GM18526 (cell line): ENCODE measurements at regions not wholly inside any gene's neighbourhood (a gene's known extent, or its start where the extent isn't known, plus 50 kb on each side); places are given as distances from the start of the nearest gene placed in this dataset.

ENCODE experiments used
- POLR2A ChIP-seq: IDR thresholded peaks from 3 replicates; pipeline ENCODE4 v1.6.1; 2011; ENCODE audit not compliant: insufficient read length; ENCODE audit errors: extremely low read depth

DNA sequence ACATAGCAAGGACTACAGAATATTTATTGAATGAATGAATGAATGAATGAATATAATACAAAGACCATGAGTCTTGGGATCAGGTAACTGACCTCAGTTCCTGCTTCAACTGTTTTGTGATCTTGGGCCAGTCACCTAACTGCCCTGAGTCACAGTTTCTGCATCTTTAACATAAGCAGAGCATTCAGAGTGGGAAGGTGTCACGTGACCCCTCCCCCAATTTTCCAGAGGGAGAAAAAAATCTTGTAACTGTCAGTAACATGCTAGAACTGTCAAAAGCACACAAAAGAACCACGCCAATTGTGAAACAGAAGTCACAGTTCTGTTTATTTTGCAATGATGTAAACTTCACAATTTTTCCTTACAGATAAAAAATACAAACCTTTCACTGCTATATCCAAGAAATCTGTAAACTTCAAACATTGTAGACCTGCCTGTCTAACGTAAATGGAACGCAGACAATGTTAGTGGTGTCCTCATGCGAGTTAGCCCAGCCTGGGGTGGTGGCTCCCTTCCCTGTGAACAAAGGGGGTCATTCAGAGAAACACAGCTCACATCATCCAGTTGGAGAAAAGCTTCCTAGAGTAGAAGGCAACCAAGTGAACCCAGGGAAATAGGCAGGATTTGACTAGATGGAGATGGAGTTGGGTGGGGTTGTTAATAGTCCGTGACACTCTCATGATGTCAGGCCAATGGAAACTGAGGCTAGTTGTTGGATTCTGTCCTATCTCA is 211.8 kb upstream of the ZC3H12A start:
- no peak for TF ChIP-seq POLR2A

DNA sequence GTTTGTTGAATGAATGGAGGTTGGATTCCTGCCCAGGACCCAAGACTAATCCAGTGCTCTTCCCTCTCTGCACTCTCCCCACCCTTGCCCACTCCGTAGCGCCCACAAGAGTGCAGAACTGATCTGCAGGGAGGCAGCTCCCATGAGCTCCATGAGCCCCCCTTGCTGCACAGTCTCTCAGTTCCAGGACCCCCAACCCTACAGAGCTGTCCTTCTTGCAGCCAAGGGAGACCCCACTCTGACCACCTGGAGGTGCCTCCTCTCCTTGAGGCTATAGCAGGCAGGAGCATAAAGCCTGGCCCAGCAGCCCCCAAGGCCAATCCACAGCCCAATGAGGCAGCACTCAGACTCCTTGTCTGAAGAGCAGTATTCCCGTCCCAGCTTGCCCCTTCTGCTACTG is 209.2 kb upstream of the ZC3H12A start:
- TF ChIP-seq POLR2A, result no peak

DNA sequence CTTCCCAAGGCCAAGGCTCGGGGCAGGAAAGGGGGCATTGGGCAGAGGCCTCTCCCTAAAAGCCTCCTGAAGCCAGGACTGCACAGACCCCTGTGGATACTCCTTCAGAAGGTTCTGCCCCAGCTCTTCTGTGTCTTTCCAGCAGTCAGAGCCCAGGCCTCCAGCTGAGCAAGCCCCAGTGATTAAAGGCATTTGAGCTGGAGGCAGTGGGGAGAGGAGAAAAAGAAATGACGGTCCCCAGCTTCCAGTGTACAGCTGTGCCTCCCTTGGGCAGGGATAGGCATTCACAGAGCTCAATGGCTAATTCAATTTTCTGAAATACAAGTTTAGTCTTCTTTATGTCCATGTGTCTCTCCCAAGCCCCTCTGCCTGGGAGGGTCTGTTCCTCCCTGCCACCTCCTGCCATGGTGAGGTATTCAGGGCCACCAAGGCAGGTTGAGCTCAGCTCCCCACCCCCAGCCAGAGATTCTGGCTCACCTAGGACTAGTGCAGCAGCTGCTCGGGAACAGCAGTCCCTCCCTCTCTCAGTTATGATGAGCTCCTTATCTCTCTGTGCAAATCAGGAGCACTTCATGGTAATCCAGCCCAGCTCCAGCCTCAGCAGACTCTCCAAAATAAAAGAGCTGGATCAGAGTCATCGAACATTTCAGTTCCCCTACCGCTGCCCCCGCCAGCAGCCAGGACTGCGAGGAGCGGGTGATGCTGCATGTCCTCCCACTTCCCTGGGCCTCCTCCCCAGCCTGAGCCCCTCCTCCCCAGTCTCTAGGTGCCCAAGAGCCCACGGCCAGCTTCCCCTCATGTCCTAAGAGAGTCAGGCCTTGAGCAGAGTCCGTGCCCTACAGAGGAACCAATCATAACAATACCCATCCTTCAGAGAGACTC is 208.4 kb upstream of the ZC3H12A start:
- TF ChIP-seq POLR2A, result no peak

DNA sequence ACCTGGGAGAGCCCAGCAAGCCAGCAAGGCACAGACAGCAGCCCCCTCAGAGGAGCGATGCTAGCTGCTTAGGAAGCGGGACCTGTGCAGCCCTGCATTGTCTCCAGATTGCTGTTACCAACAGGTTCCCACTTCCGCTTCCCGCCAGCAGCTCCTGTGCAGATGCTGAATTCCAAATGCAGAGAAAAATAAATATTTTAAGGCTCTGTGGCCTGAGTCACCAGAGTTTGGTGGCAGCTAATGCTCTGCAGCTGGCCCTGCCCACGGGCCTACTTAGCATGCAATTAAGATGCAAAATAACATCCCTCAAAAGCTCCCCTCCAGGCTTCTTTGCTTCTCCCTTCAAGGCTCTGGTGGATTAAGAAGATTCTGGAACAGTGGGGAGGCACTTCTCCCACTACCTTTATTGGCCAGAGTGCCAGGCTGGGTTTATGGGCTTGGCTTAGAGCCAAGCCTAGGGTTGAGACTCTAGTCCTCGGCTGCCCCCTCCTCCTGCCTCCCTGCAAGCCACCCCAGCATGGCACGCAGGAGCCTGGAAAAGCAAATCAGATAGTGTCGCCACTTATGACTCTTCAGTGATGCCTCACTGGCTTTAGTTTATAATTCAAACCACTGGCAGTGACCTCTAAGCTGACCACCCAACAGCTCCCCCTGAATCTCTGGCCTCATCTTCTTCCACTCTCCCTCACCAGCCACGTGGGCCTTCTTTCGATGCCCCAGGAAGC is 207.1 kb upstream of the ZC3H12A start:
- TF ChIP-seq POLR2A, result no peak

DNA sequence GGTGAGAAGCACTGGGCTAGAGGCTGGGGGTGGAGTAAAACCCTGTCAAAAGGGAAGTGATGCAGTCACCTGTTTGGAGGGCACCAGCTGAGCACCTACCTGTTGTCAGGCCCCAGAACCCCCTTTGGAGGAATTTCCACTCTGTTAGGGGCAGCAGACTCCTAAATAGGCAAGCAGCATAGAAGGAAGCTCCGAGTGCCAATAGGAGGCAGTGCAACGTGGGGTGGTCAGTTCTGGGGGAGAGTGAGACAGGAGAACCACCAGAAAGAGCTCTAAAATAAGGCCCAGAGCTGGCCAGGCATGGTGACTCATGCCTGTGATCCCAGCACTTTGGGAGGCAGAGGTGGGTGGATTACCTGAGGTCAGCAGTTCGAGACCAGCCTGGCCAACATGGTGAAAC is 203.7 kb upstream of the ZC3H12A start:
- TF ChIP-seq POLR2A, result no peak

DNA sequence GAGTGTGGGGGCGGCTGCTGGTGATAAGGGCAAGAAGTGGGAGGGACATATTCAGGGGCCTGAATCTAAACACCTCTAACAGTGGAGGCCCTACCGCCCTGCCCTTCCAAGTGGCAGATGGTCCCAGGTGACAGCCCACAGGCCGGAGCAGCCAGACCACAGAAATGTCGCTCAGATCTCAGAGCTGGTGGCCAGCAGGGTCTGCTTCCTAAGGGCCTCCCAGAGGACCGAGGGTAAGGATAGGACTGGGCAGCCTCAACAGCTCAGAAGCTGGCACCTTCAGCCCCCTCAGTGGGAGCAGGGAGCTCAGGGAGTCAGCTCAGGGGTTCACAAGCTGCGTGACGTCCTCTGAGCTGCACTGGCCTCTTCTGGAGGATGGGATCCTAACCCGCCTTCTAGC is 201.8 kb upstream of the ZC3H12A start:
- no peak for TF ChIP-seq POLR2A

DNA sequence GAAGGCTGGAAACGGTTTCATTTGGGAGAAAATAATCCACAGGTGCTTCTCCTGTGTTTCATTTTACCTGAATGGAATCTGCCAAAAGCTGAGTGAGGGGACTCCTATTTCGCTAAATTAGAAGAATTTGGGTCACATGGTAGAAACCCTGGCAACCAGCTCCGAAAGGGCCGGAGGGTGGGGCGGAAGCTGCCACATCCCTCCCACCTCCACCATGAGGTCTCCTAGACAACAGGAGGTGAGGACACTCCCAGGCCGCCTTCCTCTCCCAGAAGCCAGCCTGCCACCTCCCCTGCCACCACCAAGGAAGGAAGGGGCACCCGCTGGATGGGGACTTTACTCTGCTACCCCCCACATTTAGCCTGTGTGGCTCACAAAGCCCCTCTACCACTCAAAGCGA is 199.9 kb upstream of the ZC3H12A start:
- no peak for TF ChIP-seq POLR2A

DNA sequence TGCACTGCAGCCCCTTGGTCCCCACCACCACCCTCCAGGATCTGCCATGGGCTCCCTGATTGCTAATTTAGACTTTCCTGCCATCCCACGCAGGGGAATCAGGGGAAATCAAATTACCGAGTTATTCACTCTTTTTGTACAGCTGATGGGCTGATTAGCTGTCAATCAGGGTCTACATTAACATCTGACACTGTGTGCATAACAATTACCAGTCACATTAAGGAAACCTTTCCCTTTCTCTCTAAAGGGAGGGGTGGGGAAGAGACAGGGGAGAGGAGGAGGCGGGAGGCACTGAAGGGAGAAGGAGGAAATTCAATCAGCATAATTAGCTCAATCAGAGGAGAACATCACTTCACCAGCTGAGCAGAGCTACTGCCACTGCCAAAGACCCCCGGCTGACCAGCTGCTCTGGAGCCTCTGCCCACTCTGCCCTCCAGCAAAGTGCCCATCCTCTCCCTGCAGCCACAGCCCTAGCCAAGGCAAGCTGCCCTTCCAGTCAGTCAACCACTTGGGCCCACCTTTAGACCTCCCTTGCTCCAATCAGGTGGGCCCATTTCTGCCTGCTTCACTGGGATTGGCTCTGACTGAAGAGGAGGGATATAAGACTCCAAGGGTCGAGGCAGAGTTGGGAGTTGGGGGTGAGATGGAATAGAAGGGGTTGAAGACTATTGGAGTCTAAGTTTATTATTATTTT is 199.3 kb upstream of the ZC3H12A start:
- no peak for TF ChIP-seq POLR2A

DNA sequence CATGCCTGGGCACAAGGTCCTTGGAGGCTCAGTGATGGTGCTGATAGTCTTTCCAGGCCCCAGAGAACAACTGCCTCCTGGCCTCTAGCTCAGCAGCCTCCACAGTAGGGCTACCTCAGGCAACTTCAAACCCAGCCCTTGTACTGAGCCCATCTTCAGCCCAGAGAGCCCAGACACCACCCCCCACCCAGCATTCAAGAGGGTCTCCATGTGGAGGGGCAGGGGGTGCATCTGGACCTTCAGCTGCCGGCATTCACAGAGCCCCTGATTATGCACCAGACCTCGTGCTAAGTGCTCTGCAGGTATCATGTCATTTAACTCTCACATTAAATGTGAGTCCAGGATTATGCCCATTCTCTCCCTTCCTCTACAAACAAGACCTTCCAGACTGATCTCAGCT is 197.0 kb upstream of the ZC3H12A start:
- TF ChIP-seq POLR2A, result no peak

DNA sequence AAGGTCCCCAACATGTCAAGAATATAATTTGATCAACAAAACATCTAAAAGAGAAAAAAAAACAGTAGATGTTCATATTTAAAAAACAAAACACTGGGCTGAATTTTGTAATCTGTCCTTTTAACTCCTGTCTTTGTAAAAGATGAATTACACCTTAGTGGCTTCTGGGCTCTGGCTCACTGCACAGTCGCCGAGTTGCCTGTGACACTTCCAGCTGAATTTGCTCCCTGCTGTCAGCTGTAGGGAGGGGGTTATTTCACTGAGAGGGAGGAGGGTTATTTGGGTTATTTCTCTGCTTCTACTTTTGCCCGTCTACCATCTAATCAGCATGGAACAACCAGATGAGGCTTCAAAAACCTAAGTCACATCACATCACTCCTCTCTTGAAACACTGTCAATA is 193.0 kb upstream of the ZC3H12A start:
- TF ChIP-seq POLR2A, result no peak

DNA sequence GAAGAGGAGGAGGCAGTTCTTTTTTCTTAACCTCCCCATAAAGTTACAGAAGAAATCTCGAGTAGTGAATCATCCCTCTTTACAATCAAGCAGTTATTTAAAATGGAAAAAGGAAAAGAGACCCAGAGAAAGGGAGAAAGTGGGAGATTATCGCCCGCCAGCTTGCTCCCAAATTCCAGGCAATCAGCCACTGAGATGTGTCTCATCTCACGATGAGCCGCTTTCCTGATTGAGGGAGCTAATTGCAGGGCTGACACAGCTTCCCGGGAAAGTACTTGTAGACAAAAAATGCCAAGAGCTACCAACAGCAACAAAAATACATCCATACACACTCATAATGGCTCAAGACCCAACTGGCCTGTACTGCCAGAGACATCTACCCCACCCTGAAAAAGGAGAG is 191.6 kb upstream of the ZC3H12A start:
- TF ChIP-seq POLR2A, result no peak

DNA sequence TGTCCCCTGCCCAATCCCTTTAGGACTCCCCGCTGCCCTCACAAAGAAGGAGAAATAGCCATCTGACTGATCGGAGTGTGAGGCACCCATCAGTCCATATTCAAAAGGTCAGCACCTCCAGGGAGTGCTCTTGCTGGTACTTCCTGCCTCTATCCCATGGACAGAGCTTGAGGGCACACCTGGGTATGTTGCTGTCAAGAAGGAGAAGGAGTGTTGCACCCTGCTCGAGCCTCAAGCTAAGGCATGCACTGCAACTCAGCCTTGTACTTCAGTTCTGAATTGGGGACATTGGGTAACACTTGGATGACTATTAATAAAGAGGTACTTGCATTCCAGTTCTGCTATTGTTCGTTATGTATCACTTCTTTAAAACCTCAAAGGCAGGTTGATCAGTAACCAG is 190.3 kb upstream of the ZC3H12A start:
- no peak for TF ChIP-seq POLR2A

DNA sequence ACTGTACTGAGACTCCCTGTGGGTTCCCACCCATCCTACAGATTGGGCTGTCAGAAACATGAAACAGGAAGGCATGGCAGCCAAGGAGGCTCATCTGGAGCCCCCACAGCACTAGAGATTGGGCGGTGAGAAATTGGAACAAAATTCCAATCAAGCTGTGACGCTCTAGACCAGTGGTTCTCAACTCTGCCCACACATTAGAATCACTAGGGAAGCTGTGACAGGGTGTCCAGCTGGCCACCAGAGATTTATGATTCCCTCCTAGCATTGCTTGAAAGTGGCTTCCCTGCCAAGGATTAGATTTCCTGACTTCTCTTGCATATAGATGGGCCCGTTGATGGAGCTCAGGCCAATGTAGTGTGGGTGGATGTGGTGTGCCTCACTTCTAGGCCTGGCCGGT is 187.5 kb upstream of the ZC3H12A start:
- no peak for TF ChIP-seq POLR2A

DNA sequence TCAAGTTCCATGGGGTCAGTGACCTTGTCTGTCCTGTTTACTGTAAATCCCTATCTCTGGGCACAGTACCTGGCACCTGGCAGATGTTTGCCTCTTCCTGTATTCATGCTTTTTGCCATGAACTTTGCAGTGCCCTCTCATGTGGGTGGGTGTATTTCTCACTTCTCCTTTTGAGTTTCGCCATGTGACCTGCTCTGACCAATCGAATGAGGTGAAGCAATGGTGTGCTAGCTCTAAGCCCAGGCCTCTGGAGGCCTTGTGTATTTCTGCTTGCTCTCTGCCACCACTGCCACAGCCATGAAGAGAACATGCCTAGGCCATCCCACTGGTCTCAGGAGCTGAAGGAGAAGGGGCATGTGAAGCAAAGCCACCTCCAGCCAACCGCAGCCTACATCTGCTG is 185.5 kb upstream of the ZC3H12A start:
- peak; percentile 66 for TF ChIP-seq POLR2A

DNA sequence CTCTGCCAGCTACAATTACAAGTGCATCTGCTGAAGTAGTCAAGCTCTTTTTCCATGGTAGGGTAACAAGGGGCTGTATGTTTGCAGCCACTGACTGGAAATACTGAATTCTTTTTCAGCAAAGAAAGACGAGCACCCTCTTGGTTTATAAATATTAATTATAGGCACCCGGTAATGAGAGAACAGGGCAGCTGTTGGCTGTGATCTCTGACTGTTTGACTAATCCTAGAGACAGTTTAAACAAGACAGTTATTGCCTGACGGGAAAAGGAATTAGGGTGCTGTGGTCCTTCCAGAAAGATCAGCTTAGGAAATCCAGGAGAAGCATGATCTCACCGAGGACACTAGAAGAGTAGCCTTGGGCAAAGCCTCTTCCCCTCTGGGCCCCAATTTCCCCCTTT is 183.7 kb upstream of the ZC3H12A start:
- no peak for TF ChIP-seq POLR2A
